WTC11 (cell line): ENCODE measurements at regions not wholly inside any gene's neighbourhood (a gene's known extent, or its start where the extent isn't known, plus 50 kb on each side); places are given as distances from the start of the nearest gene placed in this dataset.

Source experiments
- ATAC-seq: fragments of 200-7000 bp; cut with Tn5 transposase; 2 replicates; pipeline ENCODE4 v1.10.0; 2021; ENCODE audit warnings: mild to moderate bottlenecking, moderate library complexity
- CTCF ChIA-PET: fragments of 300-600 bp; sonication (Branson Sonifier 250); formaldehyde crosslinking; loops from one replicate; lab custom pipeline; 2021; ENCODE audit warnings: antibody characterized with exemption; lab: Charles Lee
- POLR2A ChIA-PET: fragments of 350-600 bp; sonication (Branson Sonifier 250); formaldehyde crosslinking; loops from one replicate; lab custom pipeline; 2021; ENCODE audit warnings: antibody characterized with exemption; lab: Charles Lee
- DNase-seq: peaks from one replicate; pipeline ENCODE4 v3.0.0; 2021; ENCODE audit warnings: low spot score
- H3K27ac Mint-ChIP-seq: 2 replicates; pipeline ENCODE4 v1.8.0; 2021; ENCODE audit warnings: mixed read lengths
- H3K27me3 Mint-ChIP-seq: 2 replicates; pipeline ENCODE4 v1.8.0; 2021; ENCODE audit warnings: low read depth, mild to moderate bottlenecking, moderate library complexity, mixed read lengths
- H3K36me3 Mint-ChIP-seq: 2 replicates; pipeline ENCODE4 v1.8.0; 2021; ENCODE audit warnings: mixed read lengths
- H3K4me1 Mint-ChIP-seq: 2 replicates; pipeline ENCODE4 v1.8.0; 2022; ENCODE audit warnings: mixed read lengths
- H3K4me3 Mint-ChIP-seq: 2 replicates; pipeline ENCODE4 v1.8.0; 2021; ENCODE audit warnings: mild to moderate bottlenecking, moderate library complexity, mixed read lengths
- H3K9me3 Mint-ChIP-seq: 2 replicates; pipeline ENCODE4 v1.8.0; 2021; ENCODE audit warnings: mixed read lengths
- ESRRA ChIP-seq: sonication (generic); formaldehyde crosslinking; IDR thresholded peaks from 2 replicates; pipeline ENCODE4 v1.8.1; 2022; ENCODE audit warnings: mild to moderate bottlenecking, missing genetic modification reagents, borderline replicate concordance
- ETV6 ChIP-seq: sonication (generic); formaldehyde crosslinking; IDR thresholded peaks from 2 replicates; pipeline ENCODE4 v1.8.1; 2022; ENCODE audit warnings: mild to moderate bottlenecking, missing genetic modification reagents
- FOXJ3 ChIP-seq: sonication (generic); formaldehyde crosslinking; IDR thresholded peaks from 2 replicates; pipeline ENCODE4 v1.9.0; 2021; ENCODE audit warnings: missing genetic modification reagents, mild to moderate bottlenecking, borderline replicate concordance
- JUN ChIP-seq: sonication (generic); formaldehyde crosslinking; IDR thresholded peaks from 2 replicates; pipeline ENCODE4 v1.8.0; 2023; ENCODE audit warnings: mild to moderate bottlenecking, missing genetic modification reagents
- MLX ChIP-seq: sonication (generic); formaldehyde crosslinking; IDR thresholded peaks from 2 replicates; pipeline ENCODE4 v1.8.1; 2023; ENCODE audit warnings: mild to moderate bottlenecking, missing genetic modification reagents, moderate library complexity
- PREB ChIP-seq: sonication (generic); formaldehyde crosslinking; IDR thresholded peaks from 2 replicates; pipeline ENCODE4 v1.8.1; 2022; ENCODE audit warnings: mild to moderate bottlenecking, missing genetic modification reagents, moderate library complexity, borderline replicate concordance
- PRRX2 ChIP-seq: fragments of 250-450 bp; sonication (Bioruptor Pico); IDR thresholded peaks from 2 replicates; pipeline ENCODE4 v1.8.0; 2021; ENCODE audit warnings: mild to moderate bottlenecking
- TEAD1 ChIP-seq: sonication (generic); formaldehyde crosslinking; IDR thresholded peaks from 2 replicates; pipeline ENCODE4 v1.8.0; 2022; ENCODE audit warnings: mild to moderate bottlenecking, missing genetic modification reagents
- ZNF121 ChIP-seq: sonication (generic); formaldehyde crosslinking; IDR thresholded peaks from 2 replicates; pipeline ENCODE4 v1.8.0; 2023; ENCODE audit warnings: missing genetic modification reagents
- TF ChIP-seq, protein P1 (sequence below): sonication (generic); formaldehyde crosslinking; IDR thresholded peaks from 2 replicates; pipeline ENCODE4 v1.8.1; 2023; ENCODE audit warnings: mild to moderate bottlenecking, missing genetic modification reagents, moderate library complexity
- TF ChIP-seq, protein P2 (sequence below): fragments of 200-600 bp; IDR thresholded peaks from 2 replicates; pipeline ENCODE4 v1.8.0; 2022; ENCODE audit warnings: antibody characterized with exemption
- TF ChIP-seq, protein P3 (sequence below): sonication (generic); formaldehyde crosslinking; IDR thresholded peaks from 2 replicates; pipeline ENCODE4 v1.8.0; 2023; ENCODE audit warnings: mild to moderate bottlenecking, missing genetic modification reagents

- DNase-seq, result no peak
- TF ChIP-seq ZNF121 (CRISPR knock-in tag) (no peak), JUN (CRISPR knock-in tag) (no peak), FOXJ3 (CRISPR knock-in tag) (no peak), TEAD1 (CRISPR knock-in tag) (no peak), MLX (no peak)
- TF ChIP-seq, protein P1, sequence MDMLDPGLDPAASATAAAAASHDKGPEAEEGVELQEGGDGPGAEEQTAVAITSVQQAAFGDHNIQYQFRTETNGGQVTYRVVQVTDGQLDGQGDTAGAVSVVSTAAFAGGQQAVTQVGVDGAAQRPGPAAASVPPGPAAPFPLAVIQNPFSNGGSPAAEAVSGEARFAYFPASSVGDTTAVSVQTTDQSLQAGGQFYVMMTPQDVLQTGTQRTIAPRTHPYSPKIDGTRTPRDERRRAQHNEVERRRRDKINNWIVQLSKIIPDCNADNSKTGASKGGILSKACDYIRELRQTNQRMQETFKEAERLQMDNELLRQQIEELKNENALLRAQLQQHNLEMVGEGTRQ (CRISPR knock-in tag), result no peak
These were observed 159.6 kb upstream of the IL12A start for GRCh38 chr3:159829056-159829455.

GRCh38 chr3:159829539-159830227 lies 159.0 kb upstream of the IL12A start:
- Mint-ChIP-seq H3K9me3 (no peaks in the 10 kb centered on the region), H3K36me3 (no peaks in the 10 kb centered on the region), H3K4me3 (no peak overlapping the region), H3K27ac (no peak overlapping the region), H3K27me3 (no peaks in the 10 kb centered on the region), H3K4me1 (no peaks in the 10 kb centered on the region)
- ChIA-PET CTCF (interaction anchor here (1.4 to 2.0 kb wide), 3 partner anchors 19 to 153 kb away, joined by 4 to 8 read pairs (median 7); no protein-coding TSS in a partner anchor), POLR2A (no interaction called here)
- TF ChIP-seq PRRX2 (CRISPR knock-in tag) (no peak), ESRRA (CRISPR knock-in tag) (no peak), PREB (CRISPR knock-in tag) (no peak), ETV6 (no peak)
- TF ChIP-seq, protein P2, sequence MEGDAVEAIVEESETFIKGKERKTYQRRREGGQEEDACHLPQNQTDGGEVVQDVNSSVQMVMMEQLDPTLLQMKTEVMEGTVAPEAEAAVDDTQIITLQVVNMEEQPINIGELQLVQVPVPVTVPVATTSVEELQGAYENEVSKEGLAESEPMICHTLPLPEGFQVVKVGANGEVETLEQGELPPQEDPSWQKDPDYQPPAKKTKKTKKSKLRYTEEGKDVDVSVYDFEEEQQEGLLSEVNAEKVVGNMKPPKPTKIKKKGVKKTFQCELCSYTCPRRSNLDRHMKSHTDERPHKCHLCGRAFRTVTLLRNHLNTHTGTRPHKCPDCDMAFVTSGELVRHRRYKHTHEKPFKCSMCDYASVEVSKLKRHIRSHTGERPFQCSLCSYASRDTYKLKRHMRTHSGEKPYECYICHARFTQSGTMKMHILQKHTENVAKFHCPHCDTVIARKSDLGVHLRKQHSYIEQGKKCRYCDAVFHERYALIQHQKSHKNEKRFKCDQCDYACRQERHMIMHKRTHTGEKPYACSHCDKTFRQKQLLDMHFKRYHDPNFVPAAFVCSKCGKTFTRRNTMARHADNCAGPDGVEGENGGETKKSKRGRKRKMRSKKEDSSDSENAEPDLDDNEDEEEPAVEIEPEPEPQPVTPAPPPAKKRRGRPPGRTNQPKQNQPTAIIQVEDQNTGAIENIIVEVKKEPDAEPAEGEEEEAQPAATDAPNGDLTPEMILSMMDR, result no peak
- TF ChIP-seq, protein P3, sequence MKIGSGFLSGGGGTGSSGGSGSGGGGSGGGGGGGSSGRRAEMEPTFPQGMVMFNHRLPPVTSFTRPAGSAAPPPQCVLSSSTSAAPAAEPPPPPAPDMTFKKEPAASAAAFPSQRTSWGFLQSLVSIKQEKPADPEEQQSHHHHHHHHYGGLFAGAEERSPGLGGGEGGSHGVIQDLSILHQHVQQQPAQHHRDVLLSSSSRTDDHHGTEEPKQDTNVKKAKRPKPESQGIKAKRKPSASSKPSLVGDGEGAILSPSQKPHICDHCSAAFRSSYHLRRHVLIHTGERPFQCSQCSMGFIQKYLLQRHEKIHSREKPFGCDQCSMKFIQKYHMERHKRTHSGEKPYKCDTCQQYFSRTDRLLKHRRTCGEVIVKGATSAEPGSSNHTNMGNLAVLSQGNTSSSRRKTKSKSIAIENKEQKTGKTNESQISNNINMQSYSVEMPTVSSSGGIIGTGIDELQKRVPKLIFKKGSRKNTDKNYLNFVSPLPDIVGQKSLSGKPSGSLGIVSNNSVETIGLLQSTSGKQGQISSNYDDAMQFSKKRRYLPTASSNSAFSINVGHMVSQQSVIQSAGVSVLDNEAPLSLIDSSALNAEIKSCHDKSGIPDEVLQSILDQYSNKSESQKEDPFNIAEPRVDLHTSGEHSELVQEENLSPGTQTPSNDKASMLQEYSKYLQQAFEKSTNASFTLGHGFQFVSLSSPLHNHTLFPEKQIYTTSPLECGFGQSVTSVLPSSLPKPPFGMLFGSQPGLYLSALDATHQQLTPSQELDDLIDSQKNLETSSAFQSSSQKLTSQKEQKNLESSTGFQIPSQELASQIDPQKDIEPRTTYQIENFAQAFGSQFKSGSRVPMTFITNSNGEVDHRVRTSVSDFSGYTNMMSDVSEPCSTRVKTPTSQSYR, result no peak
- DNase-seq, result no peak
- ATAC-seq, result no peak

More at GRCh38 chr3:159829056-159829455, 159.6 kb upstream of the IL12A start:
- ChIA-PET CTCF (interaction anchor here (0.6 to 2.0 kb wide), 23 partner anchors 8 to 1592 kb away, joined by 3 to 24 read pairs (median 4); partner anchors contain the start of gene SCHIP1), POLR2A (no interaction called here)
- ATAC-seq, result no peak
- Mint-ChIP-seq H3K9me3 (no peaks in the 10 kb centered on the region), H3K4me1 (no peaks in the 10 kb centered on the region; the same call in 1 of the 2 replicates), H3K27me3 (no peaks in the 10 kb centered on the region), H3K4me3 (no peak overlapping the region), H3K36me3 (no peaks in the 10 kb centered on the region), H3K27ac (no peak overlapping the region)

DNA sequence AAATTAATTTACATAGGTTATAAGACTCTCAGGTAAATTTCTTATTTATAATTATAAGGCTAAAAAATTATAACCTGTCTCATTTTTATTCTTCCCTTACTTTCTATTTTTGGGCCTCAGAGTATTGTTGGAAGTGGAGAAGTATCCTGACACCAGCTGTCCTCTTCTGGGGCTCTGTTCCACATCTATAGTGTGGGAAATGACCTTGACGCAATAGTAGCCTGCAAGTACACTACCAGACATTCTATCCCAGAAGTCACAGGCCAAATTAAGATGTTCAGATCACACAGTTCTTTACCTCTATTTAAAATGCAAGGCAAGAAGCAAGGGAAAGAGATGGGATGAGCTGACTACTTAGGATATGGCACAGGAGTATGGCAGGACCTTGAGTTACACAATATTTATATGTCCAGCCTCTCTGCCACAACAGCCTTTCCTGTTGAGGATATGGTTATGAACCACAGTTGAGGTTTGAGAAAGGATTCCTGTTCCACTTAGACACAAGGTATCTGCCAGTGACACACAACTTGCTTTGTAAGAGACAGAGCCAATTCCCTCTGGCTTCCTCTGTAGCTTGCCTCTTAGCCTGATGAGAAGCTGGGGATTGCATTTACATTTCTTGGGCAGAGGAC lies 158.0 kb upstream of the IL12A start:
- ChIA-PET CTCF (interaction anchor here (1.0 kb wide), 1 partner anchor 13 kb away, joined by 5 read pairs; no protein-coding TSS in a partner anchor), POLR2A (no interaction called here)
- H3K4me1 Mint-ChIP-seq, result no peaks in the 10 kb centered on the region

More for the DNA sequence above, 158.0 kb upstream of the IL12A start:
- Mint-ChIP-seq H3K36me3 (no peaks in the 10 kb centered on the region), H3K27ac (no peak overlapping the region), H3K27me3 (no peaks in the 10 kb centered on the region), H3K9me3 (no peaks in the 10 kb centered on the region), H3K4me3 (no peak overlapping the region)
- ATAC-seq (no peak), DNase-seq (no peak)
- no peak for TF ChIP-seq JUN (CRISPR knock-in tag)
